T-helper 17 cell (primary cell): ENCODE measurements at regions not wholly inside any gene's neighbourhood (a gene's known extent, or its start where the extent isn't known, plus 50 kb on each side); places are given as distances from the start of the nearest gene placed in this dataset.

Source experiments
- ATAC-seq: fragments of 150-1000 bp; cut with Tn5 transposase; 2 replicates; pipeline ENCODE4 v1.10.0; 2021; ENCODE audit warnings: mild to moderate bottlenecking, moderate library complexity
- DNase-seq, 3 donors: peaks; one replicate each; pipeline versions ENCODE4 v3.0.0 to v3.0.0-alpha.2; 2020 to 2021
- H3K9me3 ChIP-seq: one replicate; pipeline ENCODE4 v1.7.0; 2013; ENCODE audit warnings: low read length, mild to moderate bottlenecking; ENCODE audit not compliant: control insufficient read depth, poor library complexity, severe bottlenecking
- H3K27ac Mint-ChIP-seq: one replicate; pipeline ENCODE4 v1.8.0; 2022; ENCODE audit warnings: mild to moderate bottlenecking, moderate library complexity, mixed read lengths
- H3K27me3 Mint-ChIP-seq: one replicate; pipeline ENCODE4 v1.8.0; 2022; ENCODE audit warnings: mixed read lengths
- H3K36me3 Mint-ChIP-seq: one replicate; pipeline ENCODE4 v1.8.0; 2022; ENCODE audit warnings: low read depth, mixed read lengths
- H3K4me1 Mint-ChIP-seq: one replicate; pipeline ENCODE4 v1.8.0; 2022; ENCODE audit warnings: mild to moderate bottlenecking, mixed read lengths
- H3K4me3 Mint-ChIP-seq: one replicate; pipeline ENCODE4 v1.8.0; 2022; ENCODE audit warnings: mild to moderate bottlenecking, moderate library complexity, mixed read lengths

DNA sequence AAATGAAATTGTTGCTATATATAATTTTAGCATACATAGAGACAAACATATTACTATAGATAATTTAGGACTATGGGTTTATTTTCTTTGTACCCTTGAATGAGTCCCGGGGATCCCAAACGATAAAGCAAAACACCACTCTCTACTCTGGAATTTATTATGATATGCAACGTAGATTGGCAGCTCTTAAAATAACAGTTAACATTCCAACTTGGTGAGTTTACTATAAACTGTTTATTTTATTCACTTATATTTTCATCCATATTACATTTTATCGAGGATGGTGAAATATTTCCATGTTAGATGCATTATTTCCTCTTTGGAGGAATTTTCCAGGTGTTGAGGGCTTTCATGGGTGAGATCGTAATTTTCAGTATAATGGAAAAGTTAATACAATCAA, 138.7 kb upstream of the DGKB start:
- Mint-ChIP-seq H3K36me3 (no peaks in the 10 kb centered on the region), H3K4me1 (no peaks in the 10 kb centered on the region)

DNA sequence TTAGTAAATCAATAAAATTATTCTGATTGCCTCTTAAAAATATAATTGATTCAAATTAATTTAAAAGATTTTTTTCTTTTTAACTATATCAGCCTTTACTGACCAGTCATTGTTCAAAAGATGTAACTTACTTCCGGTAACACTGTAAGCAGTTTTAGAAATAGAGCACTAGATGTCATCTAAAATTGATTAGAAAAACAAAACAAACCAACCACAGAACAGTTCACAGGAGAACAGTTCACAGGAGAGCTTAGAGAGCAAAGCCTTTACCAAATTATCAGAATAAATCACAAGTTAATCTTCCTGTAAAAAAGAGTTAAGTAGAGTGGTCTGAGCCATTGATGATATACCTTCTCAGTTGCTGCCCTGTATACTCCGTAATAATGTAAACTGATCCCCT, 133.3 kb upstream of the DGKB start:
- Mint-ChIP-seq H3K36me3 (no peaks in the 10 kb centered on the region), H3K4me1 (no peaks in the 10 kb centered on the region), H3K27ac (no peak overlapping the region), H3K27me3 (no peaks in the 10 kb centered on the region), H3K4me3 (no peak overlapping the region)
- DNase-seq (no peak), ATAC-seq (no peak)
- no peaks in the 10 kb centered on the region for H3K9me3 ChIP-seq

More for the DNA sequence above, 138.7 kb upstream of the DGKB start:
- no peaks in the 10 kb centered on the region for H3K9me3 ChIP-seq
- DNase-seq (no peak), ATAC-seq (no peak)
- no peak overlapping the region for H3K27ac Mint-ChIP-seq
- no peak overlapping the region for H3K4me3 Mint-ChIP-seq
- no peaks in the 10 kb centered on the region for H3K27me3 Mint-ChIP-seq

DNA sequence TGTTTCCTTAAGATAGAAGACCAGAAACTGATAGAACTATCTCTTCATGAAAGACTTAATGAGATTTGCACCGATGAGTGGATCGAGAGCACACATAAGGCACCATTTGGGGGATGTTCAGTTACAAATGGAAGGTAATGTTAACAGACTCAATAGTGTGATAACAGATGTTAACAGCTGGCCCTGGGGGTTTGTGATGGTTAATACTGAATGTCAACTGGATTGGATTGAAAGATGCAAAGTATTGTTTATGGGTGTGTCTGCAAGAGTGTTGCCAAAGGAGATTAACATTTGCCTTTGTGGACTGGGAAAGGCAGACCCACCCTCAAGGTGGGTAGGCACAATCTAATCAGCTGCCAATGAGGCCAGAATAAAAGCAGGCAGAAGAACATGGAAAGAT, 130.5 kb upstream of the DGKB start:
- no peaks in the 10 kb centered on the region for H3K9me3 ChIP-seq
- DNase-seq (no peak), ATAC-seq (no peak)
- Mint-ChIP-seq H3K27ac (no peak overlapping the region), H3K27me3 (no peaks in the 10 kb centered on the region), H3K4me1 (no peaks in the 10 kb centered on the region), H3K4me3 (no peak overlapping the region), H3K36me3 (no peaks in the 10 kb centered on the region)

DNA sequence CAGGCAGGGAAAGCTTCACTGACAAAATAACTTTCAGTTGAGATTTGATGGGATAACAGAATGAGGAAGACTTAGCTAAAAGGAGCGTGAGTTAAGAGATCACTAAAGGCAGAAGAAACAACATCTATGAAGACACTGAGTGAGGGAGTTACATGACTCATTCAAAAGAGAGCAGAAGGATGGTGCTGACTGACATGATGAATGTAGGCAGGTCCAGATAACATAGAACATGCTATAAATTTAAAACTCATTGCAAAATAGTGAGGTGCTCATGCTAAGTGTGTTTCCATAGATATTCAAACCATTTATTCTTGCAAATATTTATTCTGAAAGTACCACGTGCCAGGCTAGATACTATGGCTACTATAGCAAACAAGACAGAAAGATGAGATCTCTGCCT, 116.4 kb upstream of the DGKB start:
- no peaks in the 10 kb centered on the region for H3K4me1 Mint-ChIP-seq
- H3K4me3 Mint-ChIP-seq = no peak overlapping the region
- no peaks in the 10 kb centered on the region for H3K9me3 ChIP-seq
- no peaks in the 10 kb centered on the region for H3K36me3 Mint-ChIP-seq
- DNase-seq = no peak
- H3K27ac Mint-ChIP-seq = no peak overlapping the region
- peaks cover 5% of the 10 kb centered on the region for H3K27me3 Mint-ChIP-seq
- ATAC-seq = no peak

DNA sequence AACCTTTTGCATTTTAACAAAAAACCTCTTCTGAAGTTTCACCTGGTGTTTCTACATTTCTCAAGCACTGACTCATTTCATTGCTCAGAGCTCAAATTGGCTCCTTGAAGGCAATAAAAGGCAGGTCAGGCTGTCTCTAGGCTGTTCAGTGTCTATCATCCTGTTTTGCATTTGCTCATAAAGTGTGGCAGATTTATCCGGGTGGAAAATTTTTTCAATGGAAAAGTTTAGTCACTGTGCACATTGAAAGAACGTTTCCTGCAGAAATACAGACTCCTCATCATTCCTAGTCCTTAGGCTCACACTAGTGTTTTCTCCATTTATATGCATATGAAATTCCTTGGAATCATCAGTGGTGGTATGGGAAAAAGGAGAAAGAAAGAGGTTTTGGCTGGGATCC, 114.2 kb upstream of the DGKB start:
- H3K36me3 Mint-ChIP-seq = no peaks in the 10 kb centered on the region
- no peak for DNase-seq
- peaks cover 5% of the 10 kb centered on the region for H3K27me3 Mint-ChIP-seq
- no peak for ATAC-seq
- no peaks in the 10 kb centered on the region for H3K9me3 ChIP-seq
- no peak overlapping the region for H3K4me3 Mint-ChIP-seq
- H3K4me1 Mint-ChIP-seq = no peaks in the 10 kb centered on the region
- no peak overlapping the region for H3K27ac Mint-ChIP-seq

DNA sequence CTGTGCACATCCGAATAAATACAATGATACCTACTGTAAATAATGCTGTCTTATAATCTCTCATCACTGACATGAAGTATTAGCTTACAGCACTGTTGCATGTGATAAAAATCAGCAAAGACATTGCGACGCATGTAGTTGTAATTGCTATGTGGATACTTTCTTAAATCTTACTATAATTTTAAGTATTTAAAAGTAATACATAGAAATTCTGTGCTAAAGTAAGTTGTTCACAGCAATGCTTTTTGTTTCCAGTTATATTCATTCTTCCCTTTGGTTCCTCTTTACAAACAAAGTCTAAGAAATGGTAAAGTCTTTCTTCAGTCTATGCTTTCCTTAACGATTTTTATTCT, 113.7 kb upstream of the DGKB start:
- Mint-ChIP-seq H3K4me3 (no peak overlapping the region), H3K36me3 (no peaks in the 10 kb centered on the region)
- no peak for ATAC-seq

DNA sequence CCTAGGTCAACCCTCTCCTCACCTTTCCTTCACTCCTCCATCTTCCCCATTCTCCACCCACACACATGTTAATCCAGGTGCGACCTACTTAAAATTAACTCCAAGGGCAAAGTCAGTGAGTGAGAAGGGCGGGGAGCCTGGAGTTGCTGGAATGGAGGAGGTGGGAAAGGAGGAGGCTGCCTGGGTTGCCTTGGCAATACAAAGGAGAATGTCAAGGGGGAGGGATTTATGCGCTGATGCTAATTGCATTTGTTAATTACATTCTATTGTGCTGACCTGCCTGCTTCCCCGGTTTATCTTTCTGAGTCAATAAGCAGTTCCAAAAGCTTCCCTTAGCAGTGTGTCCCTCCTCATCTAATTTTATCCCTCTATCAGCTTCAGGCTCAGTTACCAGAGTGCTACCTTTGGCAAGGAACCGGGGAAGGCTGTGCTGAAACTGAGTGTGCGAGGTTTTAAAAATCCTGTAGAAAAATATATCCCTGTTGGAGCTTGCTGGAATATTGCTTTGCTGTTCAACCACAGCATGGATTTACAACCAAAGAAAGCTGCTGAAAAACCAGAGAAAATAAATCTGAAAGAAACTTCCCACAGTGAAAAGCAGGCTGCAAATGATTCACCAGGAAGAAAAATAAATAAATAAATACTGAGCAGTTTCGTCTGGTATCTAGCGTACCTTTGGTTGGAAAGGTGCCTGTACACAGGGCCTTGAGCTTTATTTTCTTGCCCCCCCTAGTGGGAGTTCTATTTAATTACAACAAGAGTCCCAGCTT, 113.2 kb upstream of the DGKB start:
- DNase-seq (no peak), ATAC-seq (peak; percentile 71)
- H3K27me3 Mint-ChIP-seq = peaks cover 5% of the 10 kb centered on the region
- H3K9me3 ChIP-seq = no peaks in the 10 kb centered on the region
- H3K27ac Mint-ChIP-seq = no peak overlapping the region
- H3K4me1 Mint-ChIP-seq = no peaks in the 10 kb centered on the region
- H3K4me3 Mint-ChIP-seq = no peak overlapping the region
- no peaks in the 10 kb centered on the region for H3K36me3 Mint-ChIP-seq

More for the DNA sequence above, 113.7 kb upstream of the DGKB start:
- Mint-ChIP-seq H3K27me3 (peaks cover 5% of the 10 kb centered on the region), H3K4me1 (no peaks in the 10 kb centered on the region), H3K27ac (no peak overlapping the region)
- DNase-seq = no peak
- no peaks in the 10 kb centered on the region for H3K9me3 ChIP-seq

DNA sequence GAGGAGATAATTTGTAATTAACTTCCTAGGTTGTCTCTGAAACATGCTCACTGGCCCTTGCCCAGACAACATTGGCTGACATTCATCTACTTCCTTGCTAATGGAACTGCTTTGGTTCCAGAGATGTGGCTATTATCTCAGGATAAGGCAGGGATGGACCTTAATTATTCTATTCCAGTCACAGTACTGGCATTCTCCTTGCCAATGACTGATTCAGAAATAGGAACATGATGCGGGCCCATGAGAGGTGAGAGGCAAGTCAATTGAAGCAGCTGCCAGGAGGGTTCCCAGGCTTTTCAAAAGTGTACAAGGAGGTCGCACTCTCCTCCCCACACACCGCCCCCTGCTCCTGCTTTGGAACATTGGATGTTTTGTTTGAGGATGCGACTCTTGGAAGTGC, 109.6 kb upstream of the DGKB start:
- Mint-ChIP-seq H3K4me3 (no peak overlapping the region), H3K36me3 (no peaks in the 10 kb centered on the region), H3K27me3 (peaks cover 5% of the 10 kb centered on the region), H3K4me1 (no peaks in the 10 kb centered on the region), H3K27ac (no peak overlapping the region)
- ATAC-seq (no peak), DNase-seq (no peak)
- H3K9me3 ChIP-seq = no peaks in the 10 kb centered on the region

DNA sequence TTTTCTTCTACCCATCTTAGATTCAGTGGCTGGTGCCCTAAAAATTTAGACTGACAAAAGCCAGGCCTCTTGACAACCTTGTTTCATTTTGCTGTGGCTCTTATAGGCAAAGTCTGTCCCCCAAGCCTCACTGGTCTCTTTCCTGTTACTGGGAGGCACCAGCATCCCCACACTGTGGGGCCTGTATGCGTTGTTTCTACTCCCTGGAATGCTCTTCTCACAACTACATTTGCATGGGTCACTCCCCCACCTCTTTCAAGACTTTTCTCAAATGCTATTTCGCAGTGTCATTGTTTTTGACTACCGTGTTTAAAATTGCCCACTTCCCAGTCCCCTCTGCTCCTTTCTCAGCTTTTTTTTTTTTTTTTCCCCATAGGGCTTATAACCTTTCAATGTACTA, 108.7 kb upstream of the DGKB start:
- Mint-ChIP-seq H3K27me3 (no peaks in the 10 kb centered on the region), H3K4me3 (peak overlapping the region; percentile 2), H3K4me1 (no peaks in the 10 kb centered on the region), H3K27ac (no peak overlapping the region), H3K36me3 (no peaks in the 10 kb centered on the region)
- ATAC-seq = no peak
- no peak for DNase-seq
- no peaks in the 10 kb centered on the region for H3K9me3 ChIP-seq

DNA sequence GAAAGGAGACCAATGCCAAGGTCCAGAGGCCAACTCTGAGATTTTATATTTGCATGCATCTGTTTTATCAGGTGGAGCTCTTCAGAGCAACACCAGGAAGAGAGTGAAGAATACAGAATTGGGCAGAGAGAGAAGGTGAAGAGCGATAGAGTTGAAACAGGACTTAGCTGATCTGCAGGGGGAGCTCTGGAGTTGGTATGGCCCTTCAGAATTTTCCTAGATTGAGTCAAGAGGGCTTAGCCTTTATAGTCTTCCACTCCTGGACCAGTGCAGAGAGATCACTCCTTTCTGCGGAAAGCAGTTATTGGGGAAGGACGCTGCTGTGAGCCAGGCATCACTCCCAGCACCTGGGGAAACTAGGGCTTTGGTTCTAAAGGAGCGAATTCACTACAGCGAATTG, 105.0 kb upstream of the DGKB start:
- no peaks in the 10 kb centered on the region for H3K9me3 ChIP-seq
- Mint-ChIP-seq H3K36me3 (no peaks in the 10 kb centered on the region), H3K27ac (no peak overlapping the region), H3K27me3 (no peaks in the 10 kb centered on the region), H3K4me3 (no peak overlapping the region), H3K4me1 (no peaks in the 10 kb centered on the region)
- ATAC-seq (no peak), DNase-seq (no peak)

DNA sequence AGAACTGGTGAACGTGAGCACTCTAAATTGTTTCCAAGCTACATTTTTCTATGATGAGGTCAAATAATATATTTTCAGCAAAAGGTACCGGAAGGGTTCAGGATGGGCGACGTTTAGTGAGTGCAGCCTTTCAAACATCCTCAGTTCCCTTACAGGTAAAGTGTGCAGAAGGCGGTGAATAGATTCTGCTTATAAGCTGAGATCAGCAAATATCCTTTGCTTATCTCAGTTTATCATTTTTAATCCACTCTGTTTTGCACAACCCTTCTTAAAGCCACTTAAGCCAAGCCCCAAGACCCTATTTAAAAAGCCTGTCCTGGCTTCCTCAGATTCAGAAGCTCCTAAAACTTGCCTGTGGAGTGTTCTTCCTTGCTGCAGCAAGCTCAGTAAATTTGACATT, 103.1 kb upstream of the DGKB start:
- H3K36me3 Mint-ChIP-seq = no peaks in the 10 kb centered on the region
- no peaks in the 10 kb centered on the region for H3K4me1 Mint-ChIP-seq
- no peak overlapping the region for H3K4me3 Mint-ChIP-seq
- H3K27me3 Mint-ChIP-seq = no peaks in the 10 kb centered on the region
- H3K27ac Mint-ChIP-seq = no peak overlapping the region
- H3K9me3 ChIP-seq = no peaks in the 10 kb centered on the region
- no peak for DNase-seq
- no peak for ATAC-seq

DNA sequence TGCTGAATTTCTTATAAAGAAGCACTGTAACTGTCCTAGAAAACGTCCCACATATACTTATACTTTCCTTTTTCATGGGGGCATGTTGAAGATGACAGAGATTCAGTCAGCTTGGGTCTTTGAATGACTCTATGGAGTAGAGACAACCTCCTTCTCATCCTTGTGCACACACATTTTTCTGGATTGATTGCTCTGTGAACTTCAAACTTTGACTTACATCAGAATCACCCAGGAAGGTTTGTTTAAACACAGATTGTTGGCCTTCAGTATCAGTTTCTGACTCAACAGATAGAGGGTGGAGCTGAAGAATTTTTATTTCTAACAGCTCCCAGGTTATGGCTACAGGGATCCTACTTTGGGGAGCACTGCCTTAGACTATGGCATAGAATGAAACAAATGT, 97.6 kb upstream of the DGKB start:
- no peaks in the 10 kb centered on the region for H3K27me3 Mint-ChIP-seq
- ATAC-seq (no peak), DNase-seq (no peak)
- H3K4me1 Mint-ChIP-seq = no peaks in the 10 kb centered on the region
- no peaks in the 10 kb centered on the region for H3K36me3 Mint-ChIP-seq
- H3K9me3 ChIP-seq = no peaks in the 10 kb centered on the region
- H3K27ac Mint-ChIP-seq = no peak overlapping the region
- H3K4me3 Mint-ChIP-seq = no peak overlapping the region

DNA sequence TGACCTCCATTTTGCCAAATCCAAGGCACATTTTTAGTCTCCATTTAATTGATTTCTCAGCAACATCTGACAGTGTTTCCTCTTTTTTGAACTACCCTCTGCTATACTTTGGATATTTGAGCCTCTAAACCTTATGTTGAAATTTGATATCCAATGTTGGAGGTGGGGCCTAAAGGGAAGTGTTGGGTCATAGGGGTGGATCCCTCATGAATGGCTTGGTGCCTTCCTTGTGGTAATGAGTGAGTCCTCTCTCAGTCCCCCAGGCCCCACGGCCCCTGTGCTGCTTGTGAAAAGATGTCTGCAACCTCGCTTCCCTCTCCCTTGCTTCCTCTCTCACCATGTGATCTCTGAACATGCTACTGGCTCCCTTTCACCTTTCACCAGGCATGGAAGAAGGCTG, 96.8 kb upstream of the DGKB start:
- DNase-seq (no peak), ATAC-seq (no peak)
- Mint-ChIP-seq H3K27me3 (no peaks in the 10 kb centered on the region), H3K4me3 (no peak overlapping the region), H3K4me1 (no peaks in the 10 kb centered on the region), H3K27ac (no peak overlapping the region), H3K36me3 (no peaks in the 10 kb centered on the region)
- no peaks in the 10 kb centered on the region for H3K9me3 ChIP-seq

DNA sequence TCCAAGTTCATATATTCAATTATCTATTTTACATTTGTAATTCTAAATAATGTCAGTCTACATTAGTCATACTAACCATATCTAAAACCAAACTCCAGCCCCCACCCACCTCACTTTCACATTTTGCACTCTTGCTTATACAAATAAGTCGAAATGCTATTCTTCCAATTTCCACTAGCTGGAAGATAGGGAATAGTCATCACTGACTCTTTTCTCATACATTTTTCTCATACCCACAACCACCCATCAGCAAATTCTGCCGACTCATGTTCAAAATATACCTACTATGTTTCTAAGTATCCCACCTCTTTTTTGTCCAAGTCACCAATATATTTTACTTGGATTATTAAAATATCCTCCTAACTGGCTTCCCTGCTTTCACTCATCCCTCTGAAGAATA, 93.2 kb upstream of the DGKB start:
- Mint-ChIP-seq H3K4me3 (no peak overlapping the region), H3K4me1 (no peaks in the 10 kb centered on the region), H3K27ac (no peak overlapping the region), H3K27me3 (no peaks in the 10 kb centered on the region), H3K36me3 (no peaks in the 10 kb centered on the region)
- no peak for DNase-seq
- no peak for ATAC-seq
- H3K9me3 ChIP-seq = no peaks in the 10 kb centered on the region
